Left ventricle myocardium inferior (tissue), 1 donor: ENCODE measurements at regions not wholly inside any gene's neighbourhood (a gene's known extent, or its start where the extent isn't known, plus 50 kb on each side); places are given as distances from the start of the nearest gene placed in this dataset.

Source experiments
- DNase-seq: peaks from one replicate; pipeline ENCODE4 v3.0.0-alpha.2; 2020
- H3K27ac ChIP-seq: fragments of 200-600 bp; replicated peaks from 2 replicates; pipeline ENCODE4 v1.8.0; 2021
- H3K27me3 ChIP-seq: fragments of 200-600 bp; 2 replicates; pipeline ENCODE4 v1.8.0; 2021; ENCODE audit warnings: low read depth
- H3K36me3 ChIP-seq: fragments of 200-600 bp; 2 replicates; pipeline ENCODE4 v1.8.0; 2021
- H3K4me1 ChIP-seq: fragments of 200-600 bp; 2 replicates; pipeline ENCODE4 v1.8.0; 2021
- H3K4me3 ChIP-seq: fragments of 200-600 bp; 2 replicates; pipeline ENCODE4 v1.8.0; 2021; ENCODE audit warnings: mild to moderate bottlenecking, moderate library complexity
- H3K9me3 ChIP-seq: fragments of 200-600 bp; replicated peaks from 2 replicates; pipeline ENCODE4 v1.8.0; 2021
- intact Hi-C: fragments of 100-400 bp; cut with micrococcal nuclease; formaldehyde crosslinking; loops from one replicate; pipeline ENCODE4 v1.11.0; 2022
- TF ChIP-seq, protein P1 (sequence below): fragments of 200-600 bp; IDR thresholded peaks from 2 replicates; pipeline ENCODE4 v1.8.0; 2021; ENCODE audit warnings: antibody characterized with exemption, mild to moderate bottlenecking, borderline replicate concordance
- donor health status: DM: no; HTN: yes; CAD: no; lungs with severe emphysema.

GRCh38 chr22:47547881-47548650 lies 785.6 kb downstream of the TBC1D22A start:
- no peak overlapping the region for H3K4me3 ChIP-seq
- H3K27me3 ChIP-seq = peaks cover 57% of the 10 kb centered on the region
- no peaks in the 10 kb centered on the region for H3K4me1 ChIP-seq
- H3K9me3 ChIP-seq = peaks cover 7% of the 10 kb centered on the region
- no peak for DNase-seq
- H3K36me3 ChIP-seq = no peaks in the 10 kb centered on the region
- TF ChIP-seq, protein P1, sequence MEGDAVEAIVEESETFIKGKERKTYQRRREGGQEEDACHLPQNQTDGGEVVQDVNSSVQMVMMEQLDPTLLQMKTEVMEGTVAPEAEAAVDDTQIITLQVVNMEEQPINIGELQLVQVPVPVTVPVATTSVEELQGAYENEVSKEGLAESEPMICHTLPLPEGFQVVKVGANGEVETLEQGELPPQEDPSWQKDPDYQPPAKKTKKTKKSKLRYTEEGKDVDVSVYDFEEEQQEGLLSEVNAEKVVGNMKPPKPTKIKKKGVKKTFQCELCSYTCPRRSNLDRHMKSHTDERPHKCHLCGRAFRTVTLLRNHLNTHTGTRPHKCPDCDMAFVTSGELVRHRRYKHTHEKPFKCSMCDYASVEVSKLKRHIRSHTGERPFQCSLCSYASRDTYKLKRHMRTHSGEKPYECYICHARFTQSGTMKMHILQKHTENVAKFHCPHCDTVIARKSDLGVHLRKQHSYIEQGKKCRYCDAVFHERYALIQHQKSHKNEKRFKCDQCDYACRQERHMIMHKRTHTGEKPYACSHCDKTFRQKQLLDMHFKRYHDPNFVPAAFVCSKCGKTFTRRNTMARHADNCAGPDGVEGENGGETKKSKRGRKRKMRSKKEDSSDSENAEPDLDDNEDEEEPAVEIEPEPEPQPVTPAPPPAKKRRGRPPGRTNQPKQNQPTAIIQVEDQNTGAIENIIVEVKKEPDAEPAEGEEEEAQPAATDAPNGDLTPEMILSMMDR = no peak
- H3K27ac ChIP-seq = no peak overlapping the region
- intact Hi-C loops = no loop called here

DNA sequence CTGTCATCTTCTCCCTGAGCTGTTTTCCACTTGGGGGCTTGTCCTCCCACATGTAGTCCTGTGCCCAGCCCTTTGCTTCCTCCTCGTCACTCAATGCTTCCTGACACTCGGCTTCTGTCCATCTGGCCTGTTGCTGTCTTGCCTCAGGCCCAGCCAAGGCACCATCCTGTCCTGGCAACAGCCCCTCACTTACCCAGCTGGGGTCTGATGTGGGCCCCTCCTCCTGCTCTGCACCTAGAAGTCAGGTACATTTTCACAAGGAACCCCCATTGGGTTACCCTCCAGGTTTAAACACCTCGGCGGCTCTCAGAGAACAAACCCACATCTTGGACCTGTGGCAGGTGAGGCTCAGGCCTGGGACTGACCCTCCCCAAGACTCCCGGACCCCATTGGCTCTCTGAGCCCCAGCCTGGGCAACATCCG lies 784.8 kb downstream of the TBC1D22A start:
- intact Hi-C loops = no loop called here
- Histone ChIP-seq H3K27me3 (peaks cover 49% of the 10 kb centered on the region), H3K9me3 (peaks cover 7% of the 10 kb centered on the region), H3K27ac (no peak overlapping the region), H3K36me3 (no peaks in the 10 kb centered on the region), H3K4me1 (no peaks in the 10 kb centered on the region), H3K4me3 (no peak overlapping the region)
- no peak for DNase-seq
- TF ChIP-seq, protein P1 = no peak

DNA sequence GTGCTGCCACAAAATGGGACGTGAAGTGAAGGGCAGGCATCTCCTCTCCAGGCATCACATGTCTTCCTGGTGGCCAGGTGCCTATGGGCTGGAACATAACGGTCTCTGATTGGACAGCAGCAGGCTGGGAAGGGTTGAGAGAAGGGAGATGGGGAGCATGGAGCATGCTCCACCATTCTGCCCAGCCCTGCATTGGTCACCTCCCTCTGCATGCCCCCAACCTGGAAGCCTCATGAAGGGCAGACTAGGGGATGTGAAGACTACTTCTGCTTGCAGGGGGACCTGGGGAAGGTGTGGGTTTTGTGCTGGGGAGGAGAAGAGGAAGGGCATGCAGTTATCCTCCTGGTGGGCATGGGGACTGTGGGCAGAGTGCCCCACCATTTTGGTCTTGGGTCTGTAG lies 782.2 kb downstream of the TBC1D22A start:
- intact Hi-C loops = no loop called here
- no peak overlapping the region for H3K4me3 ChIP-seq
- H3K27ac ChIP-seq = no peak overlapping the region
- H3K36me3 ChIP-seq = no peaks in the 10 kb centered on the region
- H3K4me1 ChIP-seq = no peaks in the 10 kb centered on the region
- peaks cover 23% of the 10 kb centered on the region for H3K27me3 ChIP-seq
- peaks cover 7% of the 10 kb centered on the region for H3K9me3 ChIP-seq
- DNase-seq = no peak
- TF ChIP-seq, protein P1 = no peak

GRCh38 chr22:47543447-47543846 lies 781.0 kb downstream of the TBC1D22A start:
- Histone ChIP-seq H3K36me3 (no peaks in the 10 kb centered on the region), H3K4me1 (no peaks in the 10 kb centered on the region), H3K27me3 (peaks cover 27% of the 10 kb centered on the region), H3K27ac (no peak overlapping the region), H3K4me3 (no peak overlapping the region), H3K9me3 (peaks cover 7% of the 10 kb centered on the region)
- no peak for DNase-seq
- intact Hi-C loops = no loop called here
- TF ChIP-seq, protein P1 = no peak

DNA sequence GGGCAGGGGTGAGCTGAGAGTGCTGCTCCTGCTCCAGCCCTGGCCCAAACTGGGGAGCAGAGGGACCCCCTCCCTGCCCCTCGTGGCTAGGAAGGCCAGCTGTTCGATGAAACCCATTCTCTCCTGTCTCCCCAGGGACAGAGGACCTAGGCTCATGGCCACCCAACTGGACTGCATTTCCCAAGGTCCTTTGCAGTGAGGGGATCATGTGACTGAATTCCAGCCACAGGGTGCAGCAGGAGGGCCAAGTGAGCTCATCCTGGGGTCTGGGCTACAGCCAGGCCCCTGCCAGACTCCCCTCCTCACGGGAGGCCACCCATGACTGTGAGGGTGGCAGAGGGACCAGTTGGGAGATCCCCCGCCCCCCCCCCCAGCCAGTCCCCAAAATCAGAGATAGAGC lies 777.6 kb downstream of the TBC1D22A start:
- intact Hi-C loops = no loop called here
- no peak overlapping the region for H3K27ac ChIP-seq
- DNase-seq = no peak

More for the DNA sequence above, 777.6 kb downstream of the TBC1D22A start:
- H3K9me3 ChIP-seq = peaks cover 17% of the 10 kb centered on the region
- H3K27me3 ChIP-seq = peaks cover 22% of the 10 kb centered on the region
- no peak overlapping the region for H3K4me3 ChIP-seq
- TF ChIP-seq, protein P1 = no peak
- no peaks in the 10 kb centered on the region for H3K36me3 ChIP-seq
- peaks cover under 1% of the 10 kb centered on the region for H3K4me1 ChIP-seq
